ENCODE measurements at regions not wholly inside any gene's neighbourhood (a gene's known extent, or its start where the extent isn't known, plus 50 kb on each side); places are given as distances from the start of the nearest gene placed in this dataset.
"Not testable (repeated sequence)": the region's sequence is repeated elsewhere in the genome, so short reads cannot be mapped to it uniquely, and the experiment has no call there.

- no peaks in the 10 kb centered on the region for H3K36me3 Mint-ChIP-seq (ENCODE audit: low read depth)
- no peak overlapping the region for H3K4me3 Mint-ChIP-seq
- H3K9me3 Mint-ChIP-seq = no peaks in the 10 kb centered on the region
- H3K27me3 Mint-ChIP-seq (ENCODE audit: low read depth) = no peaks in the 10 kb centered on the region
- intact Hi-C loops (cut with micrococcal nuclease) = no loop called here
- CTCF ChIA-PET = interaction anchor here (0.7 kb wide), 1 partner anchor 319 kb away, joined by 3 read pairs; no protein-coding TSS in a partner anchor
- H3K4me1 Mint-ChIP-seq (ENCODE audit: low read depth) = no peaks in the 10 kb centered on the region
- no peak for DNase-seq
- no peak overlapping the region for H3K27ac Mint-ChIP-seq
Observed at GRCh38 chr1:102566182-102566581, 542.1 kb downstream of the COL11A1 start.

GRCh38 chr1:102562380-102562779, 545.9 kb downstream of the COL11A1 start:
- no peak for DNase-seq
- Mint-ChIP-seq H3K27me3 (ENCODE audit: low read depth) (no peaks in the 10 kb centered on the region), H3K4me3 (no peak overlapping the region), H3K4me1 (ENCODE audit: low read depth) (no peaks in the 10 kb centered on the region), H3K27ac (no peak overlapping the region), H3K9me3 (no peaks in the 10 kb centered on the region), H3K36me3 (ENCODE audit: low read depth) (no peaks in the 10 kb centered on the region)
- intact Hi-C loops (cut with micrococcal nuclease) = no loop called here
- CTCF ChIA-PET = no interaction called here

GRCh38 chr1:102550729-102551384, 554.1 kb upstream of the OLFM3 start:
- H3K27me3 Mint-ChIP-seq (ENCODE audit: low read depth) = no peaks in the 10 kb centered on the region
- CTCF ChIA-PET = interaction anchor here (0.9 kb wide), 1 partner anchor 910 kb away, joined by 4 read pairs; no protein-coding TSS in a partner anchor
- intact Hi-C loops (cut with micrococcal nuclease) = loop anchor here (1.0 kb wide), 1 partner anchor 964 kb away; no protein-coding TSS in a partner anchor

DNA sequence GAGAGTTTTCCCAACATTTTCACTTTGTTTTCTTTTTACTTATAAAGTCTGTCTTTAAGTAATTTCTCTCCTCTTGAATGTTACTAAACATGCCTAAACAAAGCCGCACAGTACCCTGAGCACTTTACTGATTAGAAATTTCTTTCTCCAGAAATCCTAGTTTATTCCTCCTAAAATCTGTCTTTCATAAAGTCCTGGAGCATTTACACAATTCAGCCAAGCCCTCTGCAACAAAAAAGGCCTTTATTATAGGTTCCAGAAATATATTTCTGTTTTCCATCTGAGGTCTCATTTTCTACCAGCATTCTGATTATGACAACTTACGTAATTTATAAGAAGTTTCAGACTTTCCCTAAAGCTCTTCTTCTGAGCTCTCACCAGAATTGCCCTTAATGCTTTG, 549.5 kb upstream of the OLFM3 start:
- H3K27ac Mint-ChIP-seq = no peak overlapping the region
- intact Hi-C loops (cut with micrococcal nuclease) = no loop called here
- no peaks in the 10 kb centered on the region for H3K27me3 Mint-ChIP-seq (ENCODE audit: low read depth)
- H3K9me3 Mint-ChIP-seq = peaks cover 7% of the 10 kb centered on the region
- no peak overlapping the region for H3K4me3 Mint-ChIP-seq
- H3K36me3 Mint-ChIP-seq (ENCODE audit: low read depth) = no peaks in the 10 kb centered on the region
- no peak for DNase-seq
- CTCF ChIA-PET = no interaction called here
- H3K4me1 Mint-ChIP-seq (ENCODE audit: low read depth) = no peaks in the 10 kb centered on the region

More at GRCh38 chr1:102550729-102551384, 554.1 kb upstream of the OLFM3 start:
- peaks cover 23% of the 10 kb centered on the region for H3K9me3 Mint-ChIP-seq
- no peaks in the 10 kb centered on the region for H3K36me3 Mint-ChIP-seq (ENCODE audit: low read depth)
- H3K4me3 Mint-ChIP-seq = no peak overlapping the region
- no peak overlapping the region for H3K27ac Mint-ChIP-seq
- peak; percentile 11 for DNase-seq
- no peaks in the 10 kb centered on the region for H3K4me1 Mint-ChIP-seq (ENCODE audit: low read depth)

DNA sequence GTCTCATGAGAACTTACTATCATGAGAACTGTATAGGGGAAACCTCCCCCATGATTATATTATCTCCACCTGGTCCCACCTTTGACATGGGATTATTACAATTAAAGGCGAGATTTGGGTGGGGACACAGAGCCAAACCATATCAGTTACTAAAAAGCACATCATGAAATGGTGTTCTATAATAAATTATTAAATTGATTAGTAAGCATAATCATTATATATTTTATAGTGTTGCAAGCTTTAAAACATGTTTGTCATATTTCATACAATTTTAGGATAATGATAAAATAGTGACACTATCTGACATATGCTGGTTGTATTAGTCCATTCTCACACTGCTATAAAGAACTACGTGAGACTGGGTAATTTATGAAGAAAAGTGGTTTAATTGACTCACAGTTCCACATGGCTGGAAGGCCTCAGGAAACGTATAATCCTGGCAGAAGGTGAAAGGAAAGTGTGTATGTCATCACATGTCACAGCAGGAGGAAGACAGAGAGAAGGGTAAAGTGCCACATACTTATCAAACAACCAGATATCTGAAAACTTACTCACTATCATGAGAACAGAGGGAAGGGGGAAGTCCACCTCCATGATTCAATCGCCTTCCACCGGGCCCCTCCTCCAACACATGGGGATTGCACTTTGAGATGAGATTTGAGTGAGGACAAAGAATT, 539.2 kb upstream of the OLFM3 start:
- Mint-ChIP-seq H3K9me3 (peaks cover 4% of the 10 kb centered on the region), H3K4me1 (ENCODE audit: low read depth) (no peaks in the 10 kb centered on the region), H3K36me3 (ENCODE audit: low read depth) (no peaks in the 10 kb centered on the region), H3K27me3 (ENCODE audit: low read depth) (no peaks in the 10 kb centered on the region), H3K27ac (no peak overlapping the region), H3K4me3 (no peak overlapping the region)
- CTCF ChIA-PET = no interaction called here
- DNase-seq = no peak
- intact Hi-C loops (cut with micrococcal nuclease) = no loop called here

- Mint-ChIP-seq H3K27me3 (ENCODE audit: low read depth) (no peaks in the 10 kb centered on the region), H3K9me3 (peaks cover 4% of the 10 kb centered on the region), H3K36me3 (ENCODE audit: low read depth) (no peaks in the 10 kb centered on the region), H3K4me1 (ENCODE audit: low read depth) (no peaks in the 10 kb centered on the region), H3K27ac (no peak overlapping the region), H3K4me3 (no peak overlapping the region)
- no peak for DNase-seq
- intact Hi-C loops (cut with micrococcal nuclease) = no loop called here
- CTCF ChIA-PET = no interaction called here
Observed at GRCh38 chr1:102531036-102531435, 534.3 kb upstream of the OLFM3 start.

DNA sequence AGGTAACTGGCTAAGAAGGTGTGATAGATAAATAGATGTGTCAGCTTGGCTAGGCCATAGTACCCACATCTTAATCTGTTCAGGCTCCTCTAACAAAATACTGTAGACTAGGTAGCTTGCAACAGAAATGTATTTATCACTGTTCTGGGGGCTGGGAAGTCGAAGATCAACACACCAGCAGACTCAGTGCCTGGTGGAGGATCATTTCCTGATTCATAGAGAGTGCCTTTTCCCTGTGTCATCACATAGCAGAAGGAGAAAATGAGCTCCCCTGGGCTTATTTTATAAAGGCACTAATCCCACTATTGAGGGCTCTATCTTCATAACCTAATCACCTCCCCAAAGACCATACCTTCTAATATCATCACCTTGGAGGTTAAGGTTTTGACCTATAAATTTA, 532.7 kb upstream of the OLFM3 start:
- peaks cover 2% of the 10 kb centered on the region for H3K9me3 Mint-ChIP-seq
- no peak for DNase-seq
- CTCF ChIA-PET = no interaction called here
- no peak overlapping the region for H3K27ac Mint-ChIP-seq
- no peak overlapping the region for H3K4me3 Mint-ChIP-seq
- H3K4me1 Mint-ChIP-seq (ENCODE audit: low read depth) = no peaks in the 10 kb centered on the region
- intact Hi-C loops (cut with micrococcal nuclease) = no loop called here
- no peaks in the 10 kb centered on the region for H3K36me3 Mint-ChIP-seq (ENCODE audit: low read depth)
- no peaks in the 10 kb centered on the region for H3K27me3 Mint-ChIP-seq (ENCODE audit: low read depth)

DNA sequence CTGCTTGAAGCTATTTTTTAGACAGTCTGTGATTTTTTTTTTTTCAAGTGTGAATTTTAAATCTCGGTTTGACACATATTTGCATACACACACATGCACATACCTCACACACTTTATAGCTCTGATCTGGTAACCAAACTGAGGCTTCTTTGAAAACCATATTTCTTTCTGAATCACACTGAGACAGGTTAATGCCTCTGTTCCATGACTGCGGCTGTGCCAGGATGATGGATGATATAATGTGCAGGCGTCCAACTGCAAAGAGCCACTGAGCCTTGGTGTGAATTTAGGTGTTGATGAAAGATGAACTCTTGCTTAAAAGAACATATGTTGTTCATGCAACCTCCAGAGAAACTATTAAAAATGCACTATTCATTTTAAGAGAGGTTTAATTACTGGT, 504.0 kb upstream of the OLFM3 start:
- no peak for DNase-seq
- CTCF ChIA-PET = no interaction called here
- no peaks in the 10 kb centered on the region for H3K36me3 Mint-ChIP-seq (ENCODE audit: low read depth)
- intact Hi-C loops (cut with micrococcal nuclease) = no loop called here
- peaks cover 17% of the 10 kb centered on the region for H3K9me3 Mint-ChIP-seq
- H3K4me3 Mint-ChIP-seq = no peak overlapping the region
- no peaks in the 10 kb centered on the region for H3K4me1 Mint-ChIP-seq (ENCODE audit: low read depth)
- no peak overlapping the region for H3K27ac Mint-ChIP-seq
- H3K27me3 Mint-ChIP-seq (ENCODE audit: low read depth) = no peaks in the 10 kb centered on the region

DNA sequence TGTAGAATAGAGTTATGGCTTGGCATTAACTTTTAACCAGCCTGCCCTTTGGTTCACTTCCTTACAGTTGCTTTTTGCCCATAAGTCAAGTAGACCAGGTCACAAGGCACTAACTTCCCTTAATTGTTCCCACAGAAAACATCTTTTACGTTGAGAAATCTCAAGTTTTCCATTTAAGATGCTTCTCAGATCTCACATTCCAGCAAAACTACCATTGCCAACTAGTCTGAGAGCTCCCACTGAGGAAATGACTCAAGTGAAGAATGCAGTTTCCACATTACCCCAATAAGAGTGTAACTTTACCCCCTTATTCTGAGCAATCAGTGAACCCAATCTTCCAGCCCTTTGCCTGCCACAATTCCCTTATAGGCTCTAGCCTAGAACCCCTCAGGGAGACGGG, 502.2 kb upstream of the OLFM3 start:
- intact Hi-C loops (cut with micrococcal nuclease) = no loop called here
- CTCF ChIA-PET = no interaction called here
- Mint-ChIP-seq H3K27ac (no peak overlapping the region), H3K9me3 (peaks cover 14% of the 10 kb centered on the region), H3K27me3 (ENCODE audit: low read depth) (no peaks in the 10 kb centered on the region), H3K4me1 (ENCODE audit: low read depth) (no peaks in the 10 kb centered on the region), H3K4me3 (no peak overlapping the region), H3K36me3 (ENCODE audit: low read depth) (no peaks in the 10 kb centered on the region)
- DNase-seq = no peak

DNA sequence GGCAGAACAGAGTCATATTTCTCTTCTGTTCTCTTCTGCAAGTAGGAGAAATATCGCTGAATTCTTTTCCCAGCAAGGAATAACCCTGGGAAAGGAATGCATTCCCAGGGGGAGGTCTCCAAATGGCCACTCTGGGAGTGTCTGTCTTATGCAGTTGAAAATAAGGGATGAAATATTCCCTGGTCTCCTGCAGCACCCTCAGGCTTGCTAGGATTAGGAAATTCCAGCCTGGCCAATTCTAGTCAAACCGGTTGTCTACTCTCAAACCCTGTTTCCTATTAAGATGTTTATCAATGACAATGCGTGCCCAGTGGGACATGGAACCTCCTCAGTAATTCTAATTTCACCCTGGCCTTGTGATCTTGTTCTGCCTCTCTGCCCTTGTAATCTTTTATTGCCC, 501.1 kb upstream of the OLFM3 start:
- CTCF ChIA-PET; DNase-seq; H3K4me1 Mint-ChIP-seq (ENCODE audit: low read depth); H3K27ac Mint-ChIP-seq; H3K36me3 Mint-ChIP-seq (ENCODE audit: low read depth); H3K4me3 Mint-ChIP-seq; H3K27me3 Mint-ChIP-seq (ENCODE audit: low read depth); intact Hi-C loops (cut with micrococcal nuclease): not testable (repeated sequence)
- peaks cover 15% of the 10 kb centered on the region for H3K9me3 Mint-ChIP-seq

DNA sequence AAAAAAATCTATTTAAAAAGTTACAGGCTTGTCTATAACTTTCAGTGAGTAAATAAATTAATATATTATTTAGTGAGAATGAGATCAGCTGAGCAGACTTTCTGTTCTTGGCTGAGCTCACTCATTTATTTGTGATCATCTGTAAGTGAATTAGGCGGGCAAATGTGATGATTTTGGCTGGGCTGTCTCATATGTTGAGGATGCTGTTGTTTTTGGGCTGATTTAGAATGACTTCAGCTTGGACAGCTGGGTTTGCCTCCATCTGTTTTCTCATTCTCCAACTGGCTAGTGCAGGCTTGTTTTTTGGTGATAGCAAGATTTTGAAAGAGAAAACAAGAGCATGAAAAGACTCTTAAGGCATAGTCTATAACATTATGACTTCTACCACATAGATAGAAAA, 475.8 kb upstream of the OLFM3 start:
- no peak overlapping the region for H3K27ac Mint-ChIP-seq
- intact Hi-C loops (cut with micrococcal nuclease) = no loop called here
- H3K36me3 Mint-ChIP-seq (ENCODE audit: low read depth) = no peaks in the 10 kb centered on the region
- H3K27me3 Mint-ChIP-seq (ENCODE audit: low read depth) = no peaks in the 10 kb centered on the region
- CTCF ChIA-PET = no interaction called here
- H3K4me3 Mint-ChIP-seq = no peak overlapping the region
- H3K9me3 Mint-ChIP-seq = no peaks in the 10 kb centered on the region
- no peaks in the 10 kb centered on the region for H3K4me1 Mint-ChIP-seq (ENCODE audit: low read depth)
- no peak for DNase-seq

- CTCF ChIA-PET = no interaction called here
- DNase-seq = no peak
- Mint-ChIP-seq H3K27me3 (ENCODE audit: low read depth) (no peaks in the 10 kb centered on the region), H3K4me1 (ENCODE audit: low read depth) (no peaks in the 10 kb centered on the region), H3K9me3 (no peaks in the 10 kb centered on the region), H3K27ac (no peak overlapping the region), H3K4me3 (no peak overlapping the region), H3K36me3 (ENCODE audit: low read depth) (no peaks in the 10 kb centered on the region)
- intact Hi-C loops (cut with micrococcal nuclease) = no loop called here
Observed at GRCh38 chr1:102470767-102471166, 474.0 kb upstream of the OLFM3 start.

- Mint-ChIP-seq H3K4me1 (ENCODE audit: low read depth) (no peaks in the 10 kb centered on the region), H3K27ac (no peak overlapping the region), H3K36me3 (ENCODE audit: low read depth) (no peaks in the 10 kb centered on the region), H3K4me3 (no peak overlapping the region), H3K9me3 (no peaks in the 10 kb centered on the region), H3K27me3 (ENCODE audit: low read depth) (no peaks in the 10 kb centered on the region)
- no peak for DNase-seq
- CTCF ChIA-PET = interaction anchor here (0.7 kb wide), 1 partner anchor 275 kb away, joined by 3 read pairs; no protein-coding TSS in a partner anchor
- intact Hi-C loops (cut with micrococcal nuclease) = no loop called here
Observed at GRCh38 chr1:102466487-102466886, 469.8 kb upstream of the OLFM3 start.

Data from activated naive CD4-positive, alpha-beta T cell treated with anti-CD3 and anti-CD28 coated beads for 36 hours (primary cell).